GM21723 (cell line): ENCODE measurements at regions not wholly inside any gene's neighbourhood (a gene's known extent, or its start where the extent isn't known, plus 50 kb on each side); places are given as distances from the start of the nearest gene placed in this dataset.

Experiments used
- ATAC-seq: cut with Tn5 transposase; IDR thresholded peaks from one replicate; pipeline ENCODE4 v1.9.1; 2021; ENCODE audit warnings: mild to moderate bottlenecking, moderate library complexity; ENCODE audit not compliant: unreplicated experiment

DNA sequence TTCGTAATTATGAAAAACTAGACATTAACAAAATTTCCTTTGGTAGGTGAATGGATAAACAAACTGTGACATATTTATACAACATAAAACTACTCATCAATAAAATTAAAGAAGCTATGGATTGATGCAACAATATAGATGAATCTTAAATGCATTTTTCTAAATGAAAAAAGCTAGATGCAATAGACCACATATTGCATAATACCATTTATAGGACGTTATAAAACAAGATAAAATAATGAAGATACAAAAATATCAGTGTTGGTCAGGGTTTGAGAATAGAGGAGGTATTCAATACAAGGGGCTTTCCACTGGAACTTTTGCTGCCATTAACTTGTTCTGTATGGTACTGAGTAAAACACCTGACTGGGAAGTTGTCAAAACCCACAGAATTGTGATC, 314.4 kb downstream of the GRB14 start:
- ATAC-seq: no peak

DNA sequence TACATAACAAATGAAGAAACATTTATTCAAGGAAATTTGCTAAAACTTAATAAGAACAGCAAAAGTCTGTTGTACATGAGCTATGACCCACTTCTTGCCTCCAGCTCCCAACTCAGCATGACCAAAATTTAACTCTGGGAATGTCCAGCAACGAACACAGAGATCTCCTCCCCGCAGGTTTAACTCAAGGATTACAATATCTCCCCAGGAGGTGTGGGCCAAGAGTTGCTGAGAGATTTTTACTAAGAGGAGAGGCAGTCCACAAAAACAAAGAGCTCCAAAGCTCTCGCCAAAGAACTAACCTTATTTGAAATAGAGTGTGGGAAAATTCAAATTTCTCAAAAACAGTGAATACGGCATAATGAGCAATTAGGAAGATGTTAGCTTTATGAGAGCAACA, 318.5 kb downstream of the GRB14 start:
- ATAC-seq: no peak

DNA sequence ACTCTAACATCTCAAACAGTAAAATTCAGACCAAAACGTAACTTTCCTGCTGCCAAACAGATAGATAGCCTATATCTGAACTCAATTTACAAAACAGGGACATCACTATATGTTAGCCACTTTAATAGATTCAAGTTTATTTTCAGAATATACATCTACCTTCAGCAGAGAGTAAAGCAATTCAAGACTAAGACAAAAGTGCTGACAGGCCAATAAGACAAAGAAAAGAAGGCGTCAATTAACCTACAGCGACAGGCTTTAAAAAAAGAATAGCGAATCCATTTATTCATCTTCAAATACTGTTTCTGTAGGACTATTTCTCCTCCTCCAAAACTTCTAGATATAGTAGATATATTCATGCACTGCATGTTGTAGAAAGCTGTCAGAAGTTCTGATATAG, 333.0 kb downstream of the GRB14 start:
- no peak for ATAC-seq

- no peak for ATAC-seq
Observed at GRCh38 chr2:164287056-164287455, 334.2 kb downstream of the GRB14 start.

DNA sequence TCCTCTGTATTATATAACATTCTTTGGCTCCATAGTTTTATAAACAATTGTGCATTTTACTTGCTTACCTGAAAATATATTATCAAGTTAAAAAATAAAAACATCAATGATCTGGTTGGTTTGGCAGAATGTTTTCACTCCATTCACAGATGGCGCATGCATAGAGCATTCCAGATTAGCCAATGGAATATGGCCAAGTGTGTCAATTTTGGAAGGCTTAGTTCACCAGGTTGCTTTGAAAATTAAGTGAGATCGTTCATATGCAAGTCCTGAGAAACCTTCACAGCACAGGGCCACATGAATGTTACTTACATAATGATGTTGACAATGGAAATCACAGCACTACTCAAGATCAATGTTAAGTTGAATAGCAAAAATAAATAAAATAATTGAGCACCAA, 335.7 kb downstream of the GRB14 start:
- ATAC-seq: no peak

- ATAC-seq: no peak
Observed at GRCh38 chr2:164281896-164282295, 339.4 kb downstream of the GRB14 start.

DNA sequence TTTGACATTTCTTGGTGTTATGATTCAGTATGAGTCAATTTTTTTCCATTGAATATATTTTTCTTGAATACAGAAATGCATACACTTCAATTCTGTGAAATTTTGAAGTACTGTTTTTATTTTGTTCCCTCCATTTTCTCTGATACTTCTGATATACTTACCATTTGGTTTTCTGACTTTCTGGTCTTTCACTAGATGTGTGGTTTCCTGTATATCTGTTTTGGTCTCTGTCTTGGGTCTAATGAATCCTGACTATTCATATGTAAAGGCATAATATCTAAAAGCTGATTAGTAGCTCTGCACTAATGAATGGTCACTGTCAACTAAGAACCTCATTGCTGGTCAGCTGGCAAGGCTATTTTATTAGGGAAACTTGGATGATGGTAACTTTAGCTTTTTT, 345.6 kb downstream of the GRB14 start:
- no peak for ATAC-seq

- ATAC-seq: no peak
Observed at GRCh38 chr2:164260506-164260905, 360.8 kb downstream of the GRB14 start.

GRCh38 chr2:164257742-164258141, 363.5 kb downstream of the GRB14 start:
- ATAC-seq: no peak

GRCh38 chr2:164252568-164253287, 368.6 kb downstream of the GRB14 start:
- peak; percentile 83 for ATAC-seq

DNA sequence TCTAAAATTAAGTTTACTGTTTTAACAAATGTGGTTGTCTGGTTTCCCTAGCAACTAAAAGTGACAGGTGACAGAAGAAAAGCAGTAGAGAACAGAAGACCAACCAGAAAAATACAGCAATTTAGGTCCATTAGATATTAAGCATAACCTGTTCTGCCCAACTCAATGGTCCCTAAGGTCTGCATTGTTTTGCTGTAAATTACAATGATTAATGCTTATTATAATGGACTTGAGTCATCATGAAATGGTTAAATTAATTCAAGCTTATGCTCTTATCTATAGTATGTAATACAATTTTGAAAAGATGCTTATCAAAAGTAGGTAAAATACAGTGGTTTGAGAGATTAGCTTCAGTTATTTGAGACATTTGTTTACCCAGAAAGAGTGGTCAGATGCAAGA, 378.0 kb downstream of the GRB14 start:
- ATAC-seq: no peak

DNA sequence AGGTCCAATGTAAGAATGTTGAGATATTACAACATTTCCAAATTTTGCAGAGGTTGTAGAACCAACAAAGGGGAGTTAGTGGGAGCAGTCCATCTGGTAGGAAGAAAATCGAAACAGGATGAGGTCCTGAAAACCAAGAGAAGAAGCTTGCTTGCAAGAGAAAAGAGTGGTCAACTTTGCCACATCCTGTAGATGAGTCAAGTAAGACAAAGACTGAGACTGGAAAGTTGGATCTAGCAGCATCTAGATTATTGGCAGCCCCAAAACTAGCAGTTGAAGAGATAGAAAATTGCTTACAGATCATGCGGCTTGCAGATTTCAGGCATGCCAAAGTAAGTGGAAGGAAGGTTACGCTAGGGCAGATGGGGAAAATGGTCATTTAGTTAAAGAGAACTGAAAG, 378.9 kb downstream of the GRB14 start:
- ATAC-seq: no peak

- ATAC-seq: no peak
Observed at GRCh38 chr2:164234074-164234473, 387.2 kb downstream of the GRB14 start.

DNA sequence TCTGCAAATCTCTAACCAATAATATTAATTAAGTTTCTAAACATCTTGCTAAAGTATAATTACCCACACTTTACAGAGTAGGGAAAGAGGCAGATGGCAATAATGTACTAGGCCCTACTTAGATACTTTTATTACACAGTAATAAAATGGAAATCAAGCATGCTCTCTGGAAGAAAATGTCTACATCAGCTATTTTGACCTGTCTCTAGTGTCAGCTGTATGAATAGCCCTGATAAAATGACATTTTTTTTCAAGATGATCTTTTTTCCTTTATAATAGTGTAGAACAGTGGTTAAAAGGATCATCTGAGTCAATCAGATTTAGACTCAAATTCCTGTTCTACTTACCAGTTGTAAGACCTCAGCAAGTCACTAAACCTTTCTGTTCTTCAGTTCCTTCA, 397.3 kb downstream of the GRB14 start:
- ATAC-seq: no peak

- ATAC-seq: no peak
Observed at GRCh38 chr2:164221473-164221872, 399.8 kb downstream of the GRB14 start.

GRCh38 chr2:164220265-164220664, 401.0 kb downstream of the GRB14 start:
- no peak for ATAC-seq

GRCh38 chr2:164213916-164214315, 407.4 kb downstream of the GRB14 start:
- no peak for ATAC-seq

GRCh38 chr2:164205347-164205746, 415.9 kb downstream of the GRB14 start:
- no peak for ATAC-seq

DNA sequence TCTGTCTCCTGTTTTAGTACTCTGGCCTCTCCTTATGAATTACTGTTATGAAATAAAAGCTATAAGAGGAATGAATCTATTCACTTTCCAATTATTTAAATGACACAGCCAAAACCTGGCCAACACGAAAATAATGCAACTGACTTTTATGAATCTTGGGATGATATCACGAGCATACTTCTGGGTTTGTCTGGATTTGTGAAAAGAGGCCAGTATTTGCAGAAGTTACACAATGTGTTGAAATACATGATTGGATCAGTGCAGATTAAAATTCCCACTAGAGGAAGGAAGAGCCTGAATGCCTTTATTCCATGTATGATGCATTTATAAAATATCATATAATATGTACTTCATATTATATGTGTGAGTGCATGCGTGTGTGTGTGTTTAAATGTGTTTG, 418.2 kb downstream of the GRB14 start:
- ATAC-seq: no peak

GRCh38 chr2:164198256-164198655, 423.0 kb downstream of the GRB14 start:
- no peak for ATAC-seq

GRCh38 chr2:164190700-164191099, 430.6 kb downstream of the GRB14 start:
- ATAC-seq: no peak

GRCh38 chr2:164189851-164190250, 431.4 kb downstream of the GRB14 start:
- no peak for ATAC-seq

DNA sequence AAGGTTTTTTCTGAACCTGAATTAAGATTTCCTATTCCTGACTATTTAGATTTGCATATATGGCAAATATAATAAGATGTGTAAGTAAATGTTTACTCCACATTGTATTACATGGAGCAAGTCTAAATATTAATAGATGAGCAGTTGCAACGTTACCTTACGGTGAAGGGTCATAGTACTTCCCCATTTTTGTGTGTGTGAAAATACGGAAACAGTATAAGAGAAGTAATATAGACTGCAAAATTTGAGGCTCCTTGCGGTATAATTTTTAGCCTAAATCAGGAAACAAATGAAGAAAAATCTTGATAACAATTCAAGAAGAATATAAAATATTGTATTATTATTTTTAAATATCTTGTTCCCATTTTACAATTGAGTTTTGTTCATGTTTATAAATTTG, 434.2 kb downstream of the GRB14 start:
- no peak for ATAC-seq
